ENCODE measurements at regions not wholly inside any gene's neighbourhood (a gene's known extent, or its start where the extent isn't known, plus 50 kb on each side); places are given as distances from the start of the nearest gene placed in this dataset.
"Not testable (repeated sequence)": the region's sequence is repeated elsewhere in the genome, so short reads cannot be mapped to it uniquely, and the experiment has no call there.

GRCh38 chr11:71332447-71332846 lies 80.1 kb upstream of the SHANK2 start:
- no peak for DNase-seq (ENCODE audit: low spot score)

DNA sequence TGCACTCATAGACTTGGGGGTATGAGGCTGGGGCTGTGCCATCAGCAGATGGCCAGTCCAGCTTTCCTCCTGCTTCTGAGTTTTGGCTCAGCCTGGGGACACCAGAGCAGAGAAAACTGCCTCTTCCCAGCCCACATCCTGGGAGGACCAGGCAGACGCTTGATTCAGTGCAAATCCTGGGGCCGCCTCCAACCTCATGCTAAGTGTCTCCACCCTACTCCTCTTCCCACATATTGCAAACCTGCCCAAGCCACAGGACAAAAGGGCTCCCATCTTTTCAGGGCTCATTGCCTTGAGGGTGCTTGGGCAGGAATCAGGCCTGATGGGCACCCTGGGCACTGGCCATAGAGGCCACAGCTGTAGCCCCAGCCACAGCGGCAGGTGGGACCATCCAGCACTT lies 79.7 kb upstream of the SHANK2 start:
- no peak for DNase-seq (ENCODE audit: low spot score)

DNA sequence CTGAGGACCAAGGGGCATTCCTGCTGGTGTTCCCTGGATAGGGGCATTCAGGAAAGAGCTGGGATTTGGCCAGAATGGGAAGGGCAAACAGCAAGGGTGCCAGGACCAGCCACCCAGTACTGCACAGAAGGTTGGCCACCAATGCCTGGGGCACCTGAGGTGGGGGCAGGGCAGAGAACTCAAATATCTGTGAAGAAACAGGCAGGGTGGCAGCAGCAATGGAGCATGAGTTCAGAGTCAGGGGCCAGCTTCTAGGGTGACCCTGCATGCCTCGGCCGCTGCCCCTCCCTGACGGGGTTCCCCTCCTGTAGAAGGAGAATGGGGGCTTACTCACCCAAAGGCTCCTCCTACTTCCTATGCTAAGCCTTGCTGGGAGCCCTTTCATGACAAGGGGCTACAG lies 79.3 kb upstream of the SHANK2 start:
- no peak for DNase-seq (ENCODE audit: low spot score)

- no peak for DNase-seq (ENCODE audit: low spot score)
Observed at GRCh38 chr11:71330996-71331395, 78.6 kb upstream of the SHANK2 start.

- no peak for DNase-seq (ENCODE audit: low spot score)
Observed at GRCh38 chr11:71330349-71330748, 78.0 kb upstream of the SHANK2 start.

- no peak for DNase-seq (ENCODE audit: low spot score)
Observed at GRCh38 chr11:71329786-71330185, 77.4 kb upstream of the SHANK2 start.

DNA sequence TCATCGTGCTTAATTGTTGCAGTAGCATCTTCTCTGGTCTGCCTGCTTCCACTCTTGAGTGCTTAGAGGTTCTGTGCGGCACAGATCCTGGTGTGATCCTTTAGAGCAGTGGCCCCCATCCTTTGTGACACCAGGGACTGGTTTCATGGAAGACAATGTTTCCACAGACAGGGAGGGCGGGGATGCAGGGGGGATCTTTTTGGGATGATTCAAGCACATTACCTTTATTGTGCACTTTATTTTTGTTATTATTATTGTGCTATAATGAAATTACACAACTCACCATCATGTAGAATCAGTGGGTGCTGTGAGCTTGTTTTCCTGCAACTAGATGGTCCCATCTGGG lies 76.8 kb upstream of the SHANK2 start:
- DNase-seq (ENCODE audit: low spot score) = no peak

GRCh38 chr11:71327156-71328085 lies 75.0 kb upstream of the SHANK2 start:
- DNase-seq (ENCODE audit: low spot score) = no peak

DNA sequence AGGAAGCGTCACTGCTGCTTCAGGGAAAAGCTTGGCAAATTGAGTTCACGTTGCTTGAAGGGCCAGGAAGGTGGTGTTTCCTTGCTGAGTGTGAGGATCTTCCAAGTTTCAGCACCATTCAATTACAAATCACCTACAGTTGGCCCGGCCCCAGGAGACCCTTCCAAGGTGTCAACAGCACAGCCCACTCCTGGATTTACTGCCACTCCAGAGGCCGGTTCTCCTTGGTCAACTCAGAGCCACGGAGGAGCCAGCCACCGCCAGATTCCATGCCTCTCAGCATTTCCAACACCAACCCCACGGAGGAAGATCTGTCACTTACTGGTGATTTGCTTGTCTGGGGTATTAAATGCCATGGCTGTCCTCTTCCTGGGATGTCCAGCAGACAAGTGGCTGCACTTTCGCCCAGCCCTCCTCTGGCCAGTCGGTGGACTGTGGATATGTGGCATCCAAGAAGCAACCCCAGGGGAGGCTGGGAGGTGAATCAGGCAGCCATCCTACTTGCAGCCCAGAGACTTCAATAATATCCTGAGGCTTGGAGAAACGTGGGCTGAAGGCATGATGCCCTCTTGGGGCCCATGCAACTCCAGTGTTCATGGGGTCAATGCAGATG lies 74.1 kb upstream of the SHANK2 start:
- no peak for DNase-seq (ENCODE audit: low spot score)

- DNase-seq (ENCODE audit: low spot score) = no peak
Observed at GRCh38 chr11:71325418-71326327, 73.3 kb upstream of the SHANK2 start.

DNA sequence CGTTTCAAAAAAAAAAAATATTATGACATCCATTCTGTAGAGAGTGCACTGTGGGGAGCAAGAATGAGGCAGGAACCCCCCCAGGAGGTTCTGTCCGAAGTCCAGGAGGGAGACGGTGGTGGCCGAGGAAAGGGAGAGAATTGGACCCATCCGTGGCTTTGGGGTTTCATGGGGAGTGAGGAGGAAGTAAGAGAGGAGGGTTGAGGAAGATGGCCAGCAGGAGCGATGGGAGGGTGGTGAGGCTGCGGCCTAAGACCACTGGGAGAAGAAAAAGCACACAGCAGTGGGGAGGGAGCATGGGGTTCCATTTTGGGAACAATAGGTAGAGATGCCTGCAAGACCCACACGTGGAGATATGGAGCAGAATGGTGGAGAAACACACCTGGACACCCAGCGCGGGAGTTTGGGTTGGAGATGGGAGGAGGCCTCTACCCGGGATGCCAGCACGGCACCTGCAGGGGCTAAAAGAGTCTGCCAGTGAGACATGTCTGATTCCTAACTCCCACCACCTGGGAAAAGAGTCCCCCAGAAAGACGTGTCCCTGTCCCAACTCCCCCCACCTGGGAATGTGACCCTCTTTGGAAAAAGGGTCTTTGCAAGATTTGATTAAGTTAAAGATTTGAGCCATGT lies 72.5 kb upstream of the SHANK2 start:
- no peak for DNase-seq (ENCODE audit: low spot score)

DNA sequence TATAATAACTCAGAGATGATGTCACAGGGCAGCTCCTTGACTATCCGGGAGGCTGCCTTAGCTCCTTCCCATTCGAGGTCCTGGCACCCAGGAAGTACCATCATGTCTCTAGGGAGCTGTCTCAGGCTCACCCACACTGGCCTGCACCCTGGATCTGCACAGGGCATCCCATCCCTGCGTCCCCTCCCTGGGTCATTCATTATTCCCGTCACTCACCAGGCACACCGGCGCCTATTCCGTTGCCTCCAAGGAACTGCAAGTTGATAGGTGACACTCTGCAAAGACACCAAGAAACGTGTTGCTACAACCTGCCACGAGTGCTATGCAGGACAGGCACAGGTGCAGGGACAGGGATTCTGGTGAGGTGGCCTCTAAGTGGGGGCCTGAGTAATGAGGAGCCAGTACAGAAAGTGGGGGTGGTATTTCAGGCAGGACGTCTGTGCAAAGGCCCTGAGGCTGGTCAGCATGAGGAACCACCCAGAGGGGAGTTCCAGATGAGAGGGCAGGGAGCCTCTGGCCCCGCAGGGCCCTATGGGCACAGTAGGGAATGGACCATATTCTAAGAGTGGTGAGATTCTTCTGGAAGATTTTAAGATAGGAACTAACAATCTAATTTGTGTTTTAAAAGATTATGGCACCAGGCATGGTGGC lies 71.6 kb upstream of the SHANK2 start:
- DNase-seq (ENCODE audit: low spot score) = no peak

DNA sequence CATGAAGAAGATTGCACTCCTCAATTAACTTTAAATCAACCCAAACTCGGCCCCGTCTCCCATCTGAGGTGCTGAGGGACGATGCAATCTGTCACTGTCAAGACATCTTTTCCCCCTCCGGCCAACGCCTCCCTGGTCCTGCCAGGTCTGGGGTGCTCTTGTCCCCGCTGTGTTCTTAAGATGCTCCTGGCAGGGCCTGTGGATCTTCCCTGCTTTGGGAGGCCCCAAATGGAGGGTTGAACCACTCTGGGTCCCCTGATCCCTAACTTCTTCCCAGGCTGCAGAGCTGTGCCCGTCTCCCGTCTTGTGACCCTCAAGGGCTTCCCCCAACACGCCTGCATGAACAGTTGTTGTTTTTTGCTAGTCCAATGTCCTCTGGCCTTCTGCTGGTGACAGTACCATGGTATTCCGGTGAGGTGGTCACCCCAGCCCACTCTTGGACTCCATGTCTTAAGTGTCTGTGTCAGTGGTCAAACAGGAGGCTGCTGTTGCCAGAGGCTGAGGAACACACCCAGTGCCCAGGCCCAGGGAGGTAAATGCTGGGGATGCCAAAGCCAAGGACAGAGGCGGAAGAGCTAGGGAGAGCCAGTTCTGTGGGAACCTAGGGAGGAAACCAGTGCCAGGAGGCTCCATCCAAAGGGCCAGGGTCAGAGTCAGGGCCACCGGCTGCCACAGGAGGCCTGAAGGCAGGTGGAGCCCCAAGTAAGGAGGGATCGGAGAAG lies 70.6 kb upstream of the SHANK2 start:
- DNase-seq (ENCODE audit: low spot score) = no peak

GRCh38 chr11:71322192-71322735 lies 69.9 kb upstream of the SHANK2 start:
- no peak for DNase-seq (ENCODE audit: low spot score)

DNA sequence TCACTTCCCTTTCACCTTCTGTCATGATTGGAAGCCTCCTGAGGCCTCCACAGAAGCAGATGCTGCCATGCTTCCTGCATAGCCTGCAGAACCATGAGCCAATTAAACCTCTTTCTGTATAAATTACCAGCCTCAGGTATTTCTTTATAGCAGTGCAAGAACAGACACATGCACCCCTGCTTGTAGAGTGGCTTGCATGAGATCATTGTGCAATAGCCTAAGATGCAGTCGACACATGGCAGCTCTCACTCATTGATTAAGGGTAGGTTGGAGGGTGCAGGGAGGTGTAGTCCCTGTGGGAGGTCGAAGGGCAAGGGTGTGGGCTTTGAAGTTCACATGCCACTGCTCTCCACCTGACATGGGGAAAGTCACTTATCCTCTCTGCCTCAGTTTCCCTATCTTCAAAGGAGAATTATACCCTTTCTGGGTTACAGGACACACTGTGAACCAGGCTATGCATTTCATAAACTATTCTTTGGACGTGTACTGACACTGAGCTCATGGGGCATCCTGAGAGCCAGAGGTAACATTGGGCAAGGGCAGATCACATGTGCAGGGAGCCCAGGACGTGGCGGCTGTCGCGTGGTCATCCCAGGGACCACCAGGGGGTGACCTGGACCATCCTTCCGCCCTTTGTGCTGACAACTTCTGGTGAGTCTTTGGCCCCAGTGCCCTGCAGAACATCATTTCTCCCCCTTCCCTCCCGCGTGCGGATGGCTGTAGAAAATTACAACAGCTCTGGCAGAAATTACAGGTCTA lies 69.2 kb upstream of the SHANK2 start:
- DNase-seq (ENCODE audit: low spot score) = no peak

DNA sequence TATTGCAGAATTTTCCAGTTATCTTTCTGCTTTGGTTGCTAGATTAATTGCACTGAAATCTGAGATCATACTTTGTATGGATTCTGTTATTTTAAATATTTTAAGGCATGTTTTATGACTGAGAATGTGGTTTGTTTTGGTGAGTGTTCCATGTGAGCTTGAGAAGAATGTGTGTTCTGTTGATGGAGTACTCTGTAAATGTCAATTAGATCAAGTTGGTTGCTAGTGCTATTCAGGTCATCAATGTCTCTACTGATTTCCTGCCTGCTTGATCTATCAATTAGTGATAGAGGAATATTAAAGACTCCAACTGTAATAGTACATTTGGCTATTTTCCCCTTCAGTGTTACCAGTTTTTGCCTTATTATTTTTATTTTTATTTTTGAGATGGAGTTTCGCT lies 64.3 kb upstream of the SHANK2 start:
- no peak for DNase-seq (ENCODE audit: low spot score)

DNA sequence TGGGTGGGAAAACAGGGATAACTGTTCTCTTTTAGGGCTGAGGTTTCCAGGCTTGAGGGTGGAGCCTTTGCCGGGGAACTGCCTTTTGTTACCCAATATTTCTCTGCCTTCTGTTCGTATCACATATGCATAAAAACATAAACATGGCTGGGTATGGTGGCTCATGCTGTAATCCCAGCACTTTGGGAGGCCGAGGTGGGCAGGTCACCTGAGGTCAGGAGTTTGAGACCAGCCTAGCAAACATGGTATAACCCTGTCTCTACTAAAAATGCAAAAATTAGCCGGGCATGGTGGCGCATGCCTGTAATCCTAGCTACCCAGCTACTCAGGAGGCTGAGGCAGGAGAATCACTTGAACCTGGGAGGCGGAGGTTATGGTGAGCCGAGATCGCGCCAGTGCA lies 60.2 kb upstream of the SHANK2 start:
- not testable (repeated sequence) for DNase-seq (ENCODE audit: low spot score)

GRCh38 chr11:71311928-71312510 lies 59.6 kb upstream of the SHANK2 start:
- no peak for DNase-seq (ENCODE audit: low spot score)

DNA sequence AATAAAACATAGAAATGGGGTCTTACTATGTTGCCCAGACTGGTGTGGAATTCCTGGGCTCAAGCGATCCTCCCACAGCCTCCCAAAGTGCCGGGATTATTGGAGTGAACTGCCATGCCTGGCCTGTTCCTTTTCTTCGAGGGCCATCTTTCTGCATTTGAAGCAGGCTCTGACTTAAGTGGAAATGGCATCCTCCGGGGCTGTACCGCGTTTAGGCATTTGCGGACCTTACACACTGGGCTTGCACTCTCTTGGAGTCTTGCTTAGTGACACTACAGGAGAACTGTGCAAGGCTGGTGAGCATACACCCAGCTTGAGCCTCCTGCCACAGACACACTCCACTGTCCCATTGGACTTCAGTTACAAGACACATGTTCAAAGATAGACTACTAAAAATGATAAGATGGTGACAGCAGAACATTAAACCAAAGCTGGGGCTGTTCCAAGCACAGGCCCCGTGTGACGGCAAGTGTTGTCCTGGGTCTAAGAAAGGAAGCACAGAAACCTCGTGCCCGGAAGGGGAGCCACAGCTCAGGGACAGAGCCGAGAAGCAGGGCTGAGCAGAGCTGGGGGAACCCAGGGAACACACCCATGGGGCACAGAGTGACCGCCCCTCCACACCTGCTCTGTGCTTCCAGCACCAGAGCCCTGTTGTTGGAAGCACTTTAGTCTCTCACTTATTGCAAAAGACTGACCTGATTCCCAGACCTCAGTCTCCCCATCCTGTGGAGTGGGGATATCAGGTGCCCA lies 59.0 kb upstream of the SHANK2 start:
- DNase-seq (ENCODE audit: low spot score) = no peak
